ENCODE measurements at regions not wholly inside any gene's neighbourhood (a gene's known extent, or its start where the extent isn't known, plus 50 kb on each side); places are given as distances from the start of the nearest gene placed in this dataset.

DNA sequence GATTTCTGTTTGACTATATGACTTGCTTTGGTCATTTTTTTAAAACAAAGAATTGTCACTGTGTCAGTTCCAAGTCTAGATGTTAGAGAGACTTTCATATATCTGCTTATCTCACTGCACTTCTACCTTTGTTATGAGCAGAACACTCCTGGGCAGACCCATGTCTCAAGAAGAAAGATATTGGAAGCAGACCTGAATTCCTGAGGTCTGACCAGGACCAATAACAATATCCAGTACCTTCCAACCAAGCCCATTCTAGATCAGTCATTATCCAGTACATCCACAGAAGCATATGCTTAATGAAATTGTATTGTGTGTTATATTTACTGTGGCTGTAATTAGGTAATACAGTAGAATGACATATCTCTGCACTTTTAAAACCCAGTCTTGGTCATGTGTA, 811.3 kb upstream of the GBE1 start:
- H4K20me1 ChIP-seq (replicated peaks; ENCODE audit: control insufficient read depth, insufficient read depth, low read length) = no peaks in the 10 kb centered on the region
- H3K27ac ChIP-seq (ENCODE audit: extremely low read depth, low read depth, low read length) = no peak overlapping the region
- H3K9me3 ChIP-seq (replicated peaks; ENCODE audit: control insufficient read depth, insufficient read depth, low read depth, low read length) = no peaks in the 10 kb centered on the region
- intact Hi-C loops (cut with micrococcal nuclease) = no loop called here
- DNase-seq (ENCODE audit: extremely low read depth in 1 of 4, low spot score in 3 of 4) (no peak), FAIRE-seq (no peak), ATAC-seq (no peak)
- CTCF ChIA-PET (ENCODE audit: low intra/inter-chr PET ratio) = no interaction called here
- no TSS peak for BruUV-seq (replicated peaks)
- in situ Hi-C loops (cut with MboI) = no loop called here
- no peaks in the 10 kb centered on the region for H3K4me1 ChIP-seq (replicated peaks in 1 of 2; ENCODE audit: control insufficient read depth in 2 of 2, insufficient read depth in 2 of 2, low read length in 2 of 2)
- TF ChIP-seq ZZZ3 (IDR thresholded peaks at IDR 0.05) = no peak
- no peak for TF ChIP-seq ZNF143 (CRISPR knock-in tag; IDR thresholded peaks at IDR 0.05)
- TF ChIP-seq, protein P1, sequence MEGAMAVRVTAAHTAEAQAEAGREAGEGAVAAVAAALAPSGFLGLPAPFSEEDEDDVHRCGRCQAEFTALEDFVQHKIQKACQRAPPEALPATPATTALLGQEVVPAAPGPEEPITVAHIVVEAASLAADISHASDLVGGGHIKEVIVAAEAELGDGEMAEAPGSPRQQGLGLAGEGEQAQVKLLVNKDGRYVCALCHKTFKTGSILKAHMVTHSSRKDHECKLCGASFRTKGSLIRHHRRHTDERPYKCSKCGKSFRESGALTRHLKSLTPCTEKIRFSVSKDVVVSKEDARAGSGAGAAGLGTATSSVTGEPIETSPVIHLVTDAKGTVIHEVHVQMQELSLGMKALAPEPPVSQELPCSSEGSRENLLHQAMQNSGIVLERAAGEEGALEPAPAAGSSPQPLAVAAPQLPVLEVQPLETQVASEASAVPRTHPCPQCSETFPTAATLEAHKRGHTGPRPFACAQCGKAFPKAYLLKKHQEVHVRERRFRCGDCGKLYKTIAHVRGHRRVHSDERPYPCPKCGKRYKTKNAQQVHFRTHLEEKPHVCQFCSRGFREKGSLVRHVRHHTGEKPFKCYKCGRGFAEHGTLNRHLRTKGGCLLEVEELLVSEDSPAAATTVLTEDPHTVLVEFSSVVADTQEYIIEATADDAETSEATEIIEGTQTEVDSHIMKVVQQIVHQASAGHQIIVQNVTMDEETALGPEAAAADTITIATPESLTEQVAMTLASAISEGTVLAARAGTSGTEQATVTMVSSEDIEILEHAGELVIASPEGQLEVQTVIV (CRISPR knock-in tag; IDR thresholded peaks at IDR 0.05; ENCODE audit: borderline replicate concordance) = no peak
- no peak for TF ChIP-seq ETS1 (conservative IDR thresholded peaks at IDR 0.05; ENCODE audit: control insufficient read depth, low read depth, low read length)
- no peak for TF ChIP-seq DEAF1 (CRISPR knock-in tag; IDR thresholded peaks at IDR 0.05)
- TF ChIP-seq PHF20 (IDR thresholded peaks at IDR 0.05; ENCODE audit: partially characterized antibody) = no peak
- TF ChIP-seq TBP (optimal IDR thresholded peaks at IDR 0.05; ENCODE audit: low read depth, low read length) = no peak
- no peak for TF ChIP-seq USF1 (CRISPR knock-in tag; IDR thresholded peaks at IDR 0.05)
- TF ChIP-seq TARDBP (IDR thresholded peaks at IDR 0.05) = no peak
- no peak for TF ChIP-seq HMBOX1 (IDR thresholded peaks at IDR 0.05)
- TF ChIP-seq CHD2 (IDR thresholded peaks at IDR 0.05; ENCODE audit: low read depth, low read length) = no peak
- no peak for TF ChIP-seq IFI16 (CRISPR knock-in tag; IDR thresholded peaks at IDR 0.05)
- TF ChIP-seq, protein P2, sequence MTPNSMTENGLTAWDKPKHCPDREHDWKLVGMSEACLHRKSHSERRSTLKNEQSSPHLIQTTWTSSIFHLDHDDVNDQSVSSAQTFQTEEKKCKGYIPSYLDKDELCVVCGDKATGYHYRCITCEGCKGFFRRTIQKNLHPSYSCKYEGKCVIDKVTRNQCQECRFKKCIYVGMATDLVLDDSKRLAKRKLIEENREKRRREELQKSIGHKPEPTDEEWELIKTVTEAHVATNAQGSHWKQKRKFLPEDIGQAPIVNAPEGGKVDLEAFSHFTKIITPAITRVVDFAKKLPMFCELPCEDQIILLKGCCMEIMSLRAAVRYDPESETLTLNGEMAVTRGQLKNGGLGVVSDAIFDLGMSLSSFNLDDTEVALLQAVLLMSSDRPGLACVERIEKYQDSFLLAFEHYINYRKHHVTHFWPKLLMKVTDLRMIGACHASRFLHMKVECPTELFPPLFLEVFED (CRISPR knock-in tag; conservative IDR thresholded peaks at IDR 0.05) = no peak
- no peak for TF ChIP-seq ZFP30 (CRISPR knock-in tag; IDR thresholded peaks at IDR 0.05; ENCODE audit: borderline replicate concordance)
- TF ChIP-seq CHD1 (IDR thresholded peaks at IDR 0.05; ENCODE audit: low read length) = no peak
- no peak for TF ChIP-seq CHCHD3 (CRISPR knock-in tag; IDR thresholded peaks at IDR 0.05)
- H3K4me2 ChIP-seq (ENCODE audit: insufficient read depth, low read length) = no peak overlapping the region
- H2AFZ ChIP-seq (ENCODE audit: low read depth, low read length) = no peak overlapping the region
- no peaks in the 10 kb centered on the region for H3K9me1 ChIP-seq (ENCODE audit: control insufficient read depth, insufficient read depth, low read length)
- no peaks in the 10 kb centered on the region for H3K27me3 ChIP-seq (ENCODE audit: control insufficient read depth in 2 of 2, insufficient read depth in 2 of 2, low read length in 2 of 2)
- no peak overlapping the region for H3K4me3 ChIP-seq
- POLR2A ChIA-PET = no interaction called here
- no peaks in the 10 kb centered on the region for H3K36me3 ChIP-seq (ENCODE audit: control insufficient read depth, insufficient read depth, low read length)
- H3K79me2 ChIP-seq (ENCODE audit: control insufficient read depth, insufficient read depth, low read length) = no peaks in the 10 kb centered on the region
- H3K9ac ChIP-seq (ENCODE audit: insufficient read depth in 1 of 2, low read depth in 2 of 2, low read length in 2 of 2) = no peak overlapping the region
